ENCODE measurements at regions not wholly inside any gene's neighbourhood (a gene's known extent, or its start where the extent isn't known, plus 50 kb on each side); places are given as distances from the start of the nearest gene placed in this dataset.

GRCh38 chr5:2302169-2302568 is 419.4 kb upstream of the IRX4 start:
- no peaks in the 10 kb centered on the region for H3K36me3 ChIP-seq
- DNase-seq (no peak), ATAC-seq (no peak)
- H3K4me3 ChIP-seq = no peak overlapping the region
- H3K27ac ChIP-seq = no peak overlapping the region
- TF ChIP-seq, protein P1, sequence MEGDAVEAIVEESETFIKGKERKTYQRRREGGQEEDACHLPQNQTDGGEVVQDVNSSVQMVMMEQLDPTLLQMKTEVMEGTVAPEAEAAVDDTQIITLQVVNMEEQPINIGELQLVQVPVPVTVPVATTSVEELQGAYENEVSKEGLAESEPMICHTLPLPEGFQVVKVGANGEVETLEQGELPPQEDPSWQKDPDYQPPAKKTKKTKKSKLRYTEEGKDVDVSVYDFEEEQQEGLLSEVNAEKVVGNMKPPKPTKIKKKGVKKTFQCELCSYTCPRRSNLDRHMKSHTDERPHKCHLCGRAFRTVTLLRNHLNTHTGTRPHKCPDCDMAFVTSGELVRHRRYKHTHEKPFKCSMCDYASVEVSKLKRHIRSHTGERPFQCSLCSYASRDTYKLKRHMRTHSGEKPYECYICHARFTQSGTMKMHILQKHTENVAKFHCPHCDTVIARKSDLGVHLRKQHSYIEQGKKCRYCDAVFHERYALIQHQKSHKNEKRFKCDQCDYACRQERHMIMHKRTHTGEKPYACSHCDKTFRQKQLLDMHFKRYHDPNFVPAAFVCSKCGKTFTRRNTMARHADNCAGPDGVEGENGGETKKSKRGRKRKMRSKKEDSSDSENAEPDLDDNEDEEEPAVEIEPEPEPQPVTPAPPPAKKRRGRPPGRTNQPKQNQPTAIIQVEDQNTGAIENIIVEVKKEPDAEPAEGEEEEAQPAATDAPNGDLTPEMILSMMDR (IDR thresholded peaks at IDR 0.05) = no peak
- intact Hi-C loops (cut with DNase I) = no loop called here
- no peaks in the 10 kb centered on the region for H3K27me3 ChIP-seq
- H3K4me1 ChIP-seq = no peaks in the 10 kb centered on the region
- no peaks in the 10 kb centered on the region for H3K9me3 ChIP-seq

DNA sequence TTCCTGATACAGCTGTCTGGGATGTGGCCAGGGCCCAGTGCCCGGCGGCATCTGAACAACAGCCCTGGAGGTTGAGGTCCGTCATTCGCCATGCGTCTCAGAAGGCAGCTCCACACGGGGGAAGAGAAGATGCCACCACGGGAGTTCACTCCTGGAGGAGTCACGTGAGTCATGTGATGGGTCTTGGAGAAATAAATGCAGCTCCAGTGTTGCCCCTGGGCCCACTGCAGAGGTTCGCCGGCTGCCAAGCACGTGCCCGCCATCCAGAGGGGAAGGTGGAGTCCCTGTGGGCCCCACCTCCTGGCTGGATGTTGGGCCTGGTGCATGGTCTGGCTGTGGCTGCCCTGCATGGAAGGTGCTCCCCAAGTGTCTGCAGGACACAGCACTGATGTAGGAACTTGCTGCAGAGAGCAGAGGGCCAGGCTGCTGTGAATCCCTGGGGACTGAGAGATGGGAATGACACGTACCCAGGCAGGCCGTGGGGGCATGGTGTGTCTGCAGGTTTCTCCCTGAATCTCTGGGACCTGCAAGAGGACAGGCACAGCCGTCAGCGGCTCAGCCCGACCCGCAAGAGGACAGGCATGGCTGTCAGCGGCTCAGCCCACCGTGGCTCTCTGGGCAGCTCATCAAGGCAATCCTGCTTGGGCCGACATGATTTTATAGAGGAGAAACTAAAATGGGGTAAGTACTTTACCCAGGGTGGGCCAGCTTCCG is 418.3 kb upstream of the IRX4 start:
- Histone ChIP-seq H3K4me3 (no peak overlapping the region), H3K4me1 (no peaks in the 10 kb centered on the region), H3K9me3 (no peaks in the 10 kb centered on the region), H3K36me3 (no peaks in the 10 kb centered on the region), H3K27ac (no peak overlapping the region), H3K27me3 (no peaks in the 10 kb centered on the region)
- intact Hi-C loops (cut with DNase I) = no loop called here
- DNase-seq = no peak
- TF ChIP-seq, protein P1 (IDR thresholded peaks at IDR 0.05) = no peak
- no peak for ATAC-seq

- H3K27me3 ChIP-seq = no peaks in the 10 kb centered on the region
- DNase-seq (no peak), ATAC-seq (no peak)
- no peak overlapping the region for H3K27ac ChIP-seq
- no peaks in the 10 kb centered on the region for H3K4me1 ChIP-seq
- TF ChIP-seq, protein P1 (IDR thresholded peaks at IDR 0.05) = no peak
- H3K4me3 ChIP-seq = no peak overlapping the region
- H3K9me3 ChIP-seq = no peaks in the 10 kb centered on the region
- intact Hi-C loops (cut with DNase I) = no loop called here
- no peaks in the 10 kb centered on the region for H3K36me3 ChIP-seq
Observed at GRCh38 chr5:2300421-2300820, 417.7 kb upstream of the IRX4 start.

DNA sequence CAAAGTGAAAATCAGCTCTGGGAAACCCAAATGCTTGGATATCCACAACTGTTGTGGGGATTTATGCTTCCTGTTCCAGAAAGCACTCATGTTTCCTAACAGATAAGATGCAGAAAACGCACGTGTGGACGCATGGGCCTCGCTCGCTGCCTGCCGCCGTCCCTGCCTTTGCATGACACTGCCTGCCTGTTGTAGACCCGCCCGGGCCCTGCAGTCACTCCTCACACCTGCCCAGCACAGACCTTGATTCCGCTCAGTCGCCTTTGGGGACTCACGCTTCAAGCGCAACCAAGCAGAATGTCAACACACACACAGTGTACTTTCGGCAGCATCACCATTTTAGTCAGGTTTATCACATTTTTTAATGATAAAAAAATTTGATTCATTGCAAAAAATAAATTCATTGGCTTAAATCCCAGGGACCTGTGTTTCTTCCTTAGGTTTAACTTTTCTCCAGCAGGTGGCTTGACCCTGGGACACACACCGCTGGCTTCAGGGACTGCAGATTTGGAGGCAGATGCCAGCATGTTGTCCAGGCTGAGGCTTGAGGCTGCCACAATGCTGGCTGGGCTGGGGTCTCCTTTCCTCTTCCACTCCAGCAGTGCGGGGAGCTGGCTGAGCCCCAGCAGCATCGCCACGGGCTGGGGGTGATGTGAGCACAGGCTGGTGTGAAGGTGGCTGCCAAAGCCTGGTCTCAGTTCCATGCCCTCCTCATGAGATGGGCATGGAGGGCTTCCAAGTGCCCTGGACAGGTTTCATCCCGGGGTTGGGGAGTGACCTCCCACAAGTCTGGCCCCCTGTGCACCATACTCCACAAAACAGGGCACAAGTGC is 416.9 kb upstream of the IRX4 start:
- no peak for ATAC-seq
- Histone ChIP-seq H3K36me3 (no peaks in the 10 kb centered on the region), H3K4me1 (no peaks in the 10 kb centered on the region), H3K9me3 (no peaks in the 10 kb centered on the region), H3K27me3 (no peaks in the 10 kb centered on the region), H3K27ac (no peak overlapping the region), H3K4me3 (no peak overlapping the region)
- intact Hi-C loops (cut with DNase I) = no loop called here
- TF ChIP-seq, protein P1 (IDR thresholded peaks at IDR 0.05) = no peak
- no peak for DNase-seq

DNA sequence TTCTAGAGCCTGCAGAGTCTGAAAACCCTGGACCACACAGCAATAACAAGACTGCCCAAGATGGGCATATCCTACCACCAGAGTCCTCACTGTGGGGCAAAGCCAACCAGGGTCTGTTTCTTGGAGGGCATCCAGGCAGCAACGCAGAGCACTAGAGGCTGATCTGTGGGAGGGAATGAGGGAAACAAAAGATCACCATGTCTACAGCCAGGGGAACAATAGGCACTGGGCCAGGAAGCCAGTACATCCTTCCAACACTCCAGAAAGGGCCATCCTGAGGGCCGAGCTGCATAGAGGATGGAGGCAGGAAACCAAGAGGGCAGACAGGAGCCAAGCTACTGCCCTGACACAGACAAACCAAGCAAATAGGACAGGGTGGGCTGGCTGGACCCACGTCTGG is 416.1 kb upstream of the IRX4 start:
- DNase-seq = no peak
- TF ChIP-seq, protein P1 (IDR thresholded peaks at IDR 0.05) = no peak

More for the DNA sequence above, 416.1 kb upstream of the IRX4 start:
- no peaks in the 10 kb centered on the region for H3K9me3 ChIP-seq
- intact Hi-C loops (cut with DNase I) = no loop called here
- no peaks in the 10 kb centered on the region for H3K36me3 ChIP-seq
- H3K27ac ChIP-seq = no peak overlapping the region
- H3K4me1 ChIP-seq = no peaks in the 10 kb centered on the region
- H3K27me3 ChIP-seq = no peaks in the 10 kb centered on the region
- no peak overlapping the region for H3K4me3 ChIP-seq
- ATAC-seq = no peak

Data from upper lobe of right lung (tissue), 1 donor.